Islet precursor cell (in vitro differentiated cells): ENCODE measurements at regions not wholly inside any gene's neighbourhood (a gene's known extent, or its start where the extent isn't known, plus 50 kb on each side); places are given as distances from the start of the nearest gene placed in this dataset.
"Not testable (repeated sequence)": the region's sequence is repeated elsewhere in the genome, so short reads cannot be mapped to it uniquely, and the experiment has no call there.

ENCODE experiments used
- DNase-seq: peaks from one replicate; pipeline ENCODE4 v3.0.0-alpha.2; 2018

DNA sequence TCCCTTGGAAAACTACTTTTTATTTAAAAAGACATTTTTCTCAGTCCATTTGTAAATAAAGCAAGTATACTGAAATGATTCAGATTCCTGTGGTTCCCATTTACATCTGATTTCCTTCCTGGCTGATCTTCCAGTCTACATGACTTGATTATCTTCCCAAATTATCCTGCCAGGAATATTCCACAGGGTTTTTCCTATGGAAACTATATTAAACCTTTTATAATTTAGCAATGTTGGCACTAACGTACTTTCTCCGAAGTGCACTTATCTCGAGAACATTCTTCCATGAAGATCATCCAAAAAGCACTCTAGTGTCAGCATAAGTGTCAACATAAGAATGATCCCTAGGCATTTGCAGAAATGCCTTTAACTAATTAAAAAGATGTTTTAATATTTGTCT, 347.7 kb upstream of the KIF2B start:
- no peak for DNase-seq

DNA sequence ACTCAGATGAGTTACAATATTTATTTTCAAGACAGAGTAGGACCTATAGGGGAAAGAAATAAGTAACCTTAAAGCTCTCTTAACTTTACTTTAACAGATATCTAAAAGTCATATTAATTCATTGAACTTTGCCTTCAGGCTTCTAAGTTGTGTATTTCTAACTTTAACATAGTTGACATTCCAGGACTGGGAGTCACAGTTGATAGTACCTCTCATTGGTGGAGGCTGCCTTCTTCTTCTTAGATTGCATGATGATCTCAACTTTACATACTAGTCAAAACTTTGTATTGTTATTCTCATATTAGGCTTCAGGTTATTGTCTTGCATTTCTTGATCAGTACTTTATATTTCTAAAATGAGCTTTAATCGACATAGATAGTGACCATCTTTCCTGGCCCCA, 350.1 kb upstream of the KIF2B start:
- DNase-seq, result no peak

DNA sequence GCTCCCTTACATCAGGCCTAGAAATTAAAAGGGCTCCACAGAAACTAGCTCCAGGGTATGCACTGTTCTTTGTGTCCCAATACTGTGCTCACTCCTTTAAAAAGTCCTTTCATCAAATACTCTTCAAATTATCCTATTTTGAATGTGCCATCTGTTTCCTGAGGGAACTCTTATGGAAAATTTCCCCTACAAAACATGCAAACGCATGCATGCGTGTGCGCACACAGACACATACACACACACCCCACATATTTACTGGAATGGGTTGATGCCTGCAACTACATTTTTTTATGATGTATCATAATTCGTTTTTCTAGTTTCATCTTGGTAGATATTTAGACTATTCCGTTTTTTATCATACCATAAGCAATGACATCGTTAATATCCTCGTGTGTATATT, 351.2 kb upstream of the KIF2B start:
- DNase-seq, result no peak

DNA sequence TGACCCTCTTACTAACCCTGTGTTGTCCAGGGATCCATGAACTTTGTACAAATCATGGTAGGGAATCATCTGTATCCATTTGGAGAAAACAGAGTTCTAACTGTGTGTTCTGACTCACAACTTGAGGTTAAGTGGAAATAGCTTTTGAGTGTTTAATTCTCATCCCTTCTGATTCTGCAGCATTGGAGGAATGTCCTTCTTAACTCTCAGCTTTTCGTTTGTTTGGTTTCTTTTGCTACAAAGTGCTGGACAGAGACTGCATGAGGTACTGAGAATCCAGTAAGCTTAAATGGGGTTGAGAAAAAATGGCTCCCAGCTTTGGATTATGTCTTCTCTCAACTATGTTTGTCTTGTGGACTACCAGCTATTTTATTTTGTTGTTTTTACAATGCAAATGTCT, 352.1 kb upstream of the KIF2B start:
- no peak for DNase-seq

DNA sequence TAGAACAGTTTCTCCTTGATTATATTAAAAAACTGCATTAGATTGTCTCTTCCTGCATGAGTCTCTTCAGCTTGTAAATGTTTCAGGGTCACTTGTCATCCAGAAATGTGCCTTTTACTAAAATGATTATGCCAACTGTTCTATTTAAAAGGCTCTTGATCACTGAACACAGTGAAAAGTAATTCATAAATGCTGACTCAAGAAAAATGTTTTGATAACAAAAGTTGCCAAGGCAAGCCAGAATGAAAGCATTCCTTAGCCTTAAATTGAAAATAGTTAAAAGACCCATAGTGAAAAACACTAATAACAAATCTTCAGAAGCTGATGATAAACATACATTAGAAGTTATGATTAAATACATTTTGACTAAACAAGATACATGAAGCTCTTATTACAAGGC, 356.0 kb upstream of the KIF2B start:
- no peak for DNase-seq

DNA sequence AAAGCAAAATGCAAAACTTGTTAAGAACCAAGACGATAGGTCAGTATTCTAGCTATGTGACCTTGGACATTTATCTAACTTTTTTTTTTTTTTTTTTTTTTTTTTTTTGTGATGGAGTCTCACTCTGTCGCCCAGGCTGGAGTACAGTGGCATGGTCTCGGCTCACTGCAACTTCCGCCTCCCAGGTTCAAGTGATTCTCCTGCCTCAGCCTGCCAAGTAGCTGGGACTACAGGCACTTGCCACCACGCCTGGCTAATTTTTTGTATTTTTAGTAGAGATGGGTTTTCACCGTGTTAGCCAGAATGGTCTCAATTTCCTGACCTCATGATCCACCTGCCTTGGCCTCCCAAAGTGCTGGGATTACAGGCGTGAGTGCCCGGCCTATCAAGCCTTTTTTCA, 358.3 kb upstream of the KIF2B start:
- not testable (repeated sequence) for DNase-seq

DNA sequence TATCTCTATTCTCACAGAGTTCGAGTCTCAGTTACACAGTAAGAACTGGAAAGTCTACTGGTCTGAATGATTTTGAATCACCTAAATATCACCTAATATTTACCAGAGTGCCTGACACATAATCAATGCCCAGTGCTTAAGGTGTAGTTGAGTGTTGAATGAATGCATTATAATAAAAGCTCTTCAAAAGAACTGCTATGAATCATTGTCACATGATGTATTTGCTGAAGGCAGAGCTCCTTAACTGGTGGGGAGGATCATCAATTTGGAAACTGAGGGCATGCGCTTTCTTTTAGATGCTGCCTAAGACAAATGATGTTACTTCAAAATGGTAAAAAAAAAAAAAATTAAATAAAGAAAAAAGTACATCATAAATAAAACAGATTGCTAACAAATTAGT, 359.4 kb upstream of the KIF2B start:
- no peak for DNase-seq

DNA sequence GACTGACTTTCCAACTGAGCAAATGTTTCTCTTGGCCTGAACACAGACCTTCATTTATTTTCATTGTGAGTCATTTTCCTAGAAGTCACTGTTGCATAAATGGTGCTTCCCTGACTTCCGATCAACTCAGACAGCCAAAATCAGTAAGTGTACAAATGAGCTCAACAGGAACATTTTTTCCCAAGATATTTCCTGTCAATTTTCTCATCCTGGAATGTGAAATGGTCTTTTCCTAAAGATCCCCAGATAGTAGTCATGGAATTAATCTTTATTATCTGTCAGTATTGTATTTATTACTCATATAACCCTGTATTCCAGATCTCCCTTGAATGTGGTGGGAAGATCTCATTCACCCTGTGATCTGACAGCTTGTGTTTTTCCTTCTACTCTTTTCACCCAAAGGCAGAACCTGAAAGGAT, 360.3 kb upstream of the KIF2B start:
- DNase-seq, result no peak

DNA sequence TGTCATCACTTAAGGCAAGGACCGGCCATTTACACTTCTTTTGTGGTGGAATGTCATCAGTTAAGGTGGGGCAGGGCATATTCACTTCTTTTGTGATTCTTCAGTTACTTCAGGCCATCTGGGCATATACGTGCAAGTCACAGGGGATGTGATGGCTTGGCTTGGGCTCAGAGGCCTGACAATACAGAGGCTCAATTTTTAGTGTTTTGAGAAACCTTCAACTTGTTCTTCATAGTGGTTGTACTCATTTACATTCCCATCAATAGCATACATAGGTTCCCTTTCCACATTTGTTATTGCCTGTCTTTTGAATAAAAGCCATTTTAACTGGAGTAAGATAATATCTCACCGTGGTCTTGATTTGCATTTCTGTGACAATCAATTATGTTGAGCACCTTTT, 366.8 kb upstream of the KIF2B start:
- not testable (repeated sequence) for DNase-seq

DNA sequence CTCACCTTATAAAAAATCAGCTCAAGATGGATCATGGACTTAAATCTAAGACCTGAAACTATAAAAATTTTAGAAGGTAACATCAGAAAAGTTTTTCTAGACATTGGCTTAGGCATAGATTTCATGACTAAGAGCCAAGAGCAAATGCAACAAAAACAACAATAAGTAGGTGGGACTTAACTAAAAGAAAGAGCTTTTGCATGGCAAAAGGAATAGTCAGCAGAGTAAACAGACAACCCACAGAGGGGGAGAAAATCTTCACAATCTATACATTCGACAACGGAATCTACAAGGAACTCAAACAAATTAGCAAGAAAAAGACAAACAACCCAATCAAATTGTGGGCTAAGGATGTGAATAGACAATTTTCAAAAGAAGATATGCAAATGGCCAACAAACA, 368.4 kb upstream of the KIF2B start:
- no peak for DNase-seq

DNA sequence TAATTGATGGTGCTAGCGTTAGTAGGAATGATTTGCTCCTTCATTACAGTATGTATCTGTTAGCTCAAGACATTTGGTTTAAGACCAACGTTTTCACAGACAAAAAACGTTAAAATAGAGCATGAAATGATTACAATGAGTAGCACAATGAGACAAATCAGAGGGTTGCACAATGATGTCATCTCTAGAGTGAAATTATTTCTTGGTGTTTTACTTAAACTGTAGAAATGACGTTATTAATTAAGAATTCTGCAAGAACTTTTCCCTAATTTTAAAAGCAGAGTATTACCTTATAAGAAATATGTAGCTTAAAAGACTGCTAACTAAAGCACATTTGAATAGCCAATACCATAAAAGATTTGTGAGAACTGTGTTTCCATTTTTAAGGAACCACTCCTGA, 373.4 kb upstream of the KIF2B start:
- DNase-seq, result no peak

DNA sequence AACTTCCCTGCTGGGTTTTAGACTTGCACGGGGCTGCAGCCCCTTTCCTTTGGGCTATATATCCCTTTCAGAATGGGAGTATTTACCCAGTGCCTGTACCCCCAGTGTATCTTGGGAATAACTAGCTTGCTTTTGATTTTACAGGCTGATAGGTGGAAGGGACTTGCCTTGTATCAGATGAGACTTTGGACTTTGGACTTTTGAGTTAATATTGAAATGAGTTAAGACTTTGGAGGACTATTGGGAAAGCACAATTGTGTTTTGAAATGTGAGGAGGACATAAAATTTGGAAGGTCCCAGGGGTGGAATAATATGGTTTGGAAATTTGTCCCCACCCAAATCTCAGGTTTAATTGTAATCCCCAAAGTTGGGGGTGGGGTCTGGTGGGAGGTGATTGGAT, 393.8 kb upstream of the KIF2B start:
- DNase-seq, result no peak

DNA sequence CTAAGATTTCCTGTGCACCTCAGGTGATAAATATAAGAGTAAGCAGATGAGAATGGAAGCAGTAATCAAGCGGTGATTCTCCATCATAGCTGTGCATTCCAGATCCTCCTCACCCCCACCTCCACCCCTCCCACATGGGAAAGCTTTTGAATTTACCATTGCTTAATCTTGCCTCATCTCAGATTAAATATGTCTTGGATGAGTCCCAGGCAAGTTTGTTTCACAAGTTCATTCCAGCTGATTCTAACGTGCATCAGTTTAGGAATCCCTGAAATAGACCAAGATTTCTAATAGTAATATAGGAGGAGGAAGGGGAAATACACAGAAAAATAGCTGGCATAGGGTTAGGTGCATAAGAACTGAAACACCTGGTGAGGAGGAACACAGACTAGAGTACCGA, 396.2 kb upstream of the KIF2B start:
- DNase-seq, result no peak

DNA sequence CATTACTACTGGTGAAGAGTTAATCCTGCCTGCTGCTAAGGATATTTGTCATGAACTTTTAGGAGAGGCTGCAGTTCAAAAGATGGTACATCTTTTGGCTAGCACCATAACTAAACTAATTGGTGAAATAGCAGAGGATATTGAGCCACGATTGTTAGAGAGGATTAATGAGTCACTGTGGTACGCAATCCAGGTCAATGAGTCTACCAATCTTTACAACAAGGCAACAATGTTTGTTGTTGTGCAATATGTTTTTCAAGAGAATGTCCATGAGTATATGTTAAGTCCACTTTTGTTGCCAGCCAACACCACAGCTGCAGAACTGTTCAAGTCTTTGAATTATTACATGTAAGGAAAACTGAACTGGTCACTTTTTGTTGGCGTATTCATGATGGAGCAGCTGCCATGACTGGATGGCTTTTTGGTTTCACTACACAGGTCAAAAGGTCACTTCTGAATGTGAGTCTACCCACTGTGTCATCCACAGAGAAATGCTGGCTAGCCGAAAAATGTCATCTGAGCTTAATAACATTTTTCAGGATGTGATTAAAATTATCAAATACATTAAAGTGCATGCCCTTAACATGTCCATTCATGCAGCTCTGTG, 402.6 kb upstream of the KIF2B start:
- no peak for DNase-seq

DNA sequence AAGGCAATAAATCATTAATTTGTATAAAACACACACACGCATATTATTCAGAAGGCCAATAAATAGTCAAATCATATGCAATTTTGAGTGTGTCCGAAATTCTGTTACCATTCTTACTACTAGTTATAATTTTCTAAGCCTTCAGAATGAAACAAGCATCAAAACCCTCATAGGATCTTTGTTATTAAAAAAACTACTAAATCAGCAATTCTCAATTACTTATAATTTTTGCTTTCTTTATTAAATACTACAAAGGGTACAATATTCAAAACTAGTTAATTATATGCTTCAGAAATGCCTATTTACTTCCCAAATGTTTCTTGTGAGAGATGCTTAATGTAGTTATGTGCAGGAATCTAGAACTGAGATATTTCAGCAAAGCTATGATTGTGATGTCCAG, 413.1 kb upstream of the KIF2B start:
- DNase-seq, result no peak

DNA sequence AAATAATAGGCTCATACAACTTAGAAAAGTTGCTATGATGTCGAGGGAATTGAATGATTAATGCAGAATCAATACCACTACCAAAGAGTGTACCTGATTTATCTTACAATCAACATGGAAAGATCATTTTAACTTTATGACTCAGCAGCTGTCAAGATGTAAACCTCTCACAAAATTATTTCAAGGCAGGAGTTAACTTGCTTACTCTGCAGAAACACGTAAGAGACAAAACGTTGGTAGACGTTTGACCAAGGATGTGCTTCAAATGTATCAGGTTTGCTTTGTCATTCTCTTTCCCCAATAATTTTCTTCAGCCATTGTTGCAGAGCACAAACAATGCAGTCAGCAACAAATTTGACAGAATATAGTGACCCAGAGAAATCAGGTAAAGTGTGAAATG, 415.8 kb upstream of the KIF2B start:
- no peak for DNase-seq

DNA sequence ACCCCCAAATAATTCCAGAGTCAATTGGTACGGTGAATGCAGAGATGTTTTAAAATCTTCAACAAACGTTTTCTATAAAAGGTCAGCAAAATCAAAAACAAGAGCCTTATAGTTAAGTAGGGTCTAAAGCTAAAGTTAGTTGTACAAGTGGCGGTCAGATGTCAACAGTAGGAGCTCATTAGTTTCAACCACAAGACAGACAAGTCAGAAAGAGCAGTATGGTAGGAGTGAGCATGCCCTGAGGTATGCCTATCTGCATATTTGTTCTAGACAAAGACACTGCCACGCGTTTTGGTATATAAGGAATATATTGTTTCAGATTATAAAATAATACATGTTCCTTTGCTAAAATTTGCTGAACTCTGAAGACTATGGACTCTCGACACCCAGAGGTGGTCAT, 431.5 kb upstream of the KIF2B start:
- DNase-seq, result no peak

DNA sequence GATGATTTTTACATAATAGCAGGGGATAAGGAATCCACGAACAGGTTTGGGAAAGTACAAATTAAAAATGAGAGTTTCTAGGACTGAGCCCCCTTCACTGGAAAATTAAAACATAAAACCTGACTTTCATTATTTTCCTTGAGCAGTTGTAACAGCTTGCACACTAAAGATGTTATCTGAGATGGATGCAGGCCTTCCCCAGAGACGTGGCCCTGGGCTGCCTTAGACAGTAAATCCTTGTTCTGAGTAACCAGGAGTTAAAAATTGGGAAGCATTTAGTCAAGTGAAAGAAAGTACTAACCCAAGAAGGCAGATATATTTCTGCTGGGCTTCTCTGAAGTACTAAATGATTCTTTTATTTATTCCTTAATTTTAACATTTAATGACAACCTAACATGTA, 432.2 kb upstream of the KIF2B start:
- peak; percentile 71 for DNase-seq

DNA sequence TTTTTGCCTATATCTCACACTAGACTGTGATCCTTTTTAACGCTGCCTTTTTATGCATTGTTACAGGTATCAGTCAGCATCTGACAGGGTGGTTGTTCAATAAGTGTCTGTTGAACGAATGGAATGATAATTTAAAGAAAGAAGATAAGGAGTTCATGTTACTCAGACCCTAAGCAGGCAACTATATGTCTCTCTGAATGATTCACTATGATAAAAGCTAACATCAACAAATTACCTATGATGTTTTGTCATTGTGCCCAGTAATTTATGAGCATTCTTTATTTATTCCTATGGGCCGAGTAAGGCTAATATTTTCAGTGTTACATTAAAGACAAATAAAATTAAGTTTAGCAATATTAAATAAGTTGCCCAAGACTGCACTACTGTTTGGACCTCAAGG, 435.0 kb upstream of the KIF2B start:
- no peak for DNase-seq

DNA sequence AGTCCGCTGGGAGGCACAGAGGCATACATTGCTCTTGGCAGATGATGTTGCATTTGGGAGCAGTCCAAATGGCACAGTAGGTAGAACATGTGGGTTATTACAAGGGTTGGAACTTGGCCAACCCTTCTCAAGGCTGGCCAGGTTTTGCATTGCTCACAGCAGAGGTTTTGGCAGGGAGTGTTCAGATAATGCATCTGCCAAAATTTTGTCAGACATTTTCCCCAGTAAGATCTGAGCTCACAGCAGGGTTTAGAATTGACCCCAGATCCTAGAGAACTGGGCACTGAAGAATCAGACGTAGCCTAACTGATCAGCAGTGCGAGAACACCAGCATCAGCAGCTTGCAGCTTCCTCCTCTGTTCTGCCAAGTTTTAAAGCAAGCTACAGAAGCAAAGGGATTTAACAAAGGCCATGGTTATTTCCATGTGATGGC, 468.8 kb upstream of the KIF2B start:
- DNase-seq, result no peak

DNA sequence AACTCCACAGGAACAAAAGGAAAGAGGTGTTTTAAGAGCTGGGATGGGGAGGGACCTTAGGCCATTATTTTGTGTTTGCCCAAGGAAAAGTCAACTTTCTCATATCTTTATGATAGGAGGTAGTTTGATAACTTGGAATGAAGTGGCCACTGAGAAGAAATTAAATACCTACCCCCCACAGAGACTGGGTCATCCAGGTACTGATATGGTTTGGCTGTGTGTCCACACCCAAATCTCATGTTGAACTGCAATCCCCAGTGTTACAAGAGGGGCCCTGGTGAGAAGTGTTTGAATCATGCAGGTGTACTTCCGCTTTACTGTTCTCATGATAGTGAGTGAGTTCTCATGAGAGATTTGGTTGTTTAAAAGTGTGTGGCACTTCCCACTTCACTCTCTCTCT, 477.9 kb upstream of the KIF2B start:
- DNase-seq, result no peak

DNA sequence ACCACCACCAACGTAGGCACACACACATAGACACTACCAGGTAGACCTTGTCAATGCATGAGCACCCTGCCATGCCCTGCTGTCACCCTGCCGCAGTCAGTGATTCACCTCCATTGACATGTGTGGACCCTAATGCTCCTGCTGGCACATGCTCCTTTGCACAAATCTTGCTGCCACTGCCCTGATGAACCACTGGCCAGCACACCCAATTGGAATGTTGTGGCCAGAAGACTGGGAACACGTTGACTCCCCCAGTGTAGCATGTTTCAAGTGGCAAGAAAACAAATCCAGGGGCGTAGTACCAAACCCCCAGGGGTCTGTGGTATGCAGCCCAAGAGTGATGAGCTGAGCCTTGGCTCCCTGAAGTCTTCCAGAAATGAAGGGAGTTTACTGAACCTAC, 486.4 kb upstream of the KIF2B start:
- no peak for DNase-seq

DNA sequence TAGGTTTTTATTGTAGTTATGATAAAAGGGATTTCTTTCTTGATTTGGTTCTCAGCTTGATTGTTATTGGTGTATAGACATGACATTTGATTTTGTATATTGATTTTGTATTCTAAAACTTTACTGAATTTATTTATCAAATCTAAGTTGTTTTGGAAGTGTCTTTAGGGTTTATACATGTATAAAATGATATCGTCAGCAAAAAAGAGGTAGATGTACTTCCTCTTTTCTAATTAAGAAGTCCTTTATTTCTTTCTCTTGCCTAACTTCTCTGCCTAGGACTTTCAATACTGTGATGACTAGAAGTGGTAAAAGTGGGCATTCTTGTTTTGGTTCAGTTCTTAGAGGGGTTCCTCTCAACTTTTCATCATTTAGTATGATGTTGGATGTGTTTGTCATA, 487.3 kb upstream of the KIF2B start:
- no peak for DNase-seq

DNA sequence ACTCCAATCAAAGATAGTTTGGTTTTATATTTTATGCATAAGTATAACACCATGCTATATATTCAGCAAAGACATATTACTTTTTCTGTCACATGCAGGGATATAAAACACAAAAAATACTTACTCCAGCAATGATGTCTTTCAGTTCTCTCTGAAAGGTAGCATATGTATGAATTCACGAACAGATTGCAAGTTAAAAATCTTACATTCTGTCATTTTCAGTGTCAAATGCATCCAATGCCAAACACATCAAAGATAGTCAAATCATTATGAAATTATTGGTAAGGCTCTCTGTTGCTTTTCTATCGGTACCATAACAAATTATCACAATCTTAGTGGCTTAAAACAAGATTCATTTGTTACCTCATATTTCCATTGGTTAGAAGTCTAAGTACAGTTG, 492.0 kb upstream of the KIF2B start:
- no peak for DNase-seq

DNA sequence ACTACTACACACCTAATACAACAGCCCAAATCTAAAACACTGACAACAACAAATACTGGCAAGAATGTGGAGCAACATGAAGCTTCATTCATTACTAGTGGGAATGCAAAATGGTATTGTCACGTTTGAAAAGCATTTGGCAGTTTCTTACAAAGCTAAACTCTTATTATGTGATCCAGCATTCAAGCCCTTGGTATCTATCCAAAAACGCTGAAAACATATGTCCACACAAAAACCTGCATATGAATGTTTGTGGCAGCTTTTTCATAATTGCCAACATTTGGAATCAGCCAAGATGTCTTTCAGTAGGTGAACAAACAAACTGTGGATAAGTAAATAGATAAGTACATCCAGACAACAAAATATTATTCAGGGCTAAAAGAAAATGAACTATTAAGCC, 501.1 kb upstream of the KIF2B start:
- DNase-seq, result no peak

DNA sequence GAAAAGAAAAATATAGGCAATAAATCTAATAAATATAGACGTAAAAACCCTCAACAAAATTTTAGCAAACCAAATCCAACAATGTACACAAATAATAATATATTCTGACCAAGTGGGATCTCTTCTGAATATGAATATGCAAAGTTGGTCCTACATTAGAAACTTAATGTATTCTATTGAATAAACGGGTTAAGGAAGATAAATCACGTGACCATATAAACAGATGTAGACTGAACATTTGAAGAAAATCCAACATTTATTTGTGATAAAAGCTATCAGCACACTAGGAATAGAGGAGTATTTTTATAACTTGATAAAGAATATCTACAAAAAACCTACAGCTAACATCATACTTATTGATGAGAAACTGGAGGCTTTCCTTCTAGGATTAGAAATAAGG, 502.8 kb upstream of the KIF2B start:
- DNase-seq, result no peak
